M059J (cell line): ENCODE measurements at regions not wholly inside any gene's neighbourhood (a gene's known extent, or its start where the extent isn't known, plus 50 kb on each side); places are given as distances from the start of the nearest gene placed in this dataset.
A peak's percentile ranks its signal among the peaks of the same experiment; 100 is the strongest.

Source experiments
- DNase-seq: peaks from one replicate; pipeline ENCODE4 v3.0.0-alpha.2; 2012; ENCODE audit warnings: low read depth

GRCh38 chr1:234721476-234722269 is 111.7 kb upstream of the IRF2BP2 start:
- peak; percentile 87 for DNase-seq

- no peak for DNase-seq
These were observed 110.9 kb upstream of the IRF2BP2 start for GRCh38 chr1:234720709-234721441.

DNA sequence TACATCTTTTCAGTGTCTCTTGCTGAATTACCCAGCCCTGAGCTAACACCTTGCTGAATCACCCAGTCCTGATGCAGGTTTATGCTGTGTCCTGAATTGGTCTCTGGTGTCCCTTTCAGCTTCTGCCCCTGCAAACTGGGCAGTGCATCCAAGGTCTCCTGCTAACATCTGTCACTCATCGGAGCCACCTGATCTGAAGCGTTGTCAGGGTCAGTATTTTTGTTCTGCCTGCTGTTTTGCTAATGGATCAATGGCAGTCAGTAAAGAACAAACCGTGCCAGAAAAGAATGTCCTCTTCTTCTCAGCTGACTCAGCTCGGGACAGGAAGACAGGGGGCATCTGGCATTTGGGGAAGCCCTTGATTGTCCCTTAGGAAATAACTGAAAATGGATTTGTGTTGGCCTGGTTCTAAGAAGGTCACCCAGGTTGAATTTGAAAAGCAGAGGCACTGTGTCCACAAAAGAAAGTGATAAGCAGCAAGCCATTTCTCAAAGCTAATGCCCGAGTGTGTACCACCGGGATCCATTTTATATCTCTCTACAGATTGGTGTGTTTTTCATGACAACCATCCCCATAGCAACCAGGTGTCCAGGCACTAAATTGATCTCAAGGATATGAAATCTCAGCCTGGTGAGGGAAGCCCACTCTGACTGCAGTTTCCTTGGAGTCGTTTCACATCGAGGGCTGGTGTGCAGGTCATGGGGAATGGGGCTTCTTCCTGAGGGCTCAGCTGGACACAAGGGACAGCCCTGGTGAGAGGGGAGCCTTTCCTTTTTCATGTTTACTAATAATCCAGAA is 109.7 kb upstream of the IRF2BP2 start:
- DNase-seq = no peak

DNA sequence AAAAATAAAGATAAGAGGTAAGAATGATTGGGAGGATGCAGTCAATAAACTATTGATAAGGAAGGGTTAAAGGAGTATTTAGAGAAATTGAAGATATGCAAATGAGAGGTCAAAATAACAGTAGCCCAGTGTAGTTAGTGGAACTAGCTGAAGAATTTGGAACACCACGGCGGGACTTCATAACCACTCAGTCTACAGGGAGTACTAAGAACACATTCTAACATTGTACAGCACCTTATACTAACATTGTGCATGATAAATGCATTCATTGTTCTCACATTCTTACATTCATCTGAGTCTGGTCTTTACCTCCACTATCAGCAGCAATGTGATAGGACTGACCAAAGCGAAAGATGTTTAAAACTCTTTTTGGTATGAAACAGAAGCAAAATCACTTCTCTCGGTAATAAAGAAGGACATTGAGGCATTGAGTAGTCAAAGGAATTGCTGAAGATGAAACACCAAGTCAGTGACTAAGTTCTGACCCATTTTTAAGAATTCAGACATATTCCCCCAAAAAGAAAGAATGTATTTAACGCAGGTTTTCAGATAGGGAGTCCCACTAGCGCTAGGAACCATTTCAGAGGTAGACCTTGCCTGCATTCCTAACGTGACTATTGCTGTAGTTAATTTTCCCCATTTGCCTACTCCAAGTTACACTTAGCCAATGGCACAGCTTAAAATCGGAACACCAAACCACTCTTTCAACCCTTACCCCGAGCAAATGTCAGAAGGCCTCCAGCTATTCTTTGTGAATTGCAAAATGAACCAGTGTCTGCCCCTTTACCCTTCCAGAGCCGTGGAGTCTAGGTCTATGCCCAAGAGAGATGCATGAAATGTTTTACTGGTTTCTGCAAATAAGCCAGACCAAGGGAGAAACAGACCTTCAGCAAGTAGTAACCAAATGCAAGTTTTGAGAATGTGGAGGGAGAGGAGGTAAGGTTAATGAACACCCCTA is 108.8 kb upstream of the IRF2BP2 start:
- DNase-seq = no peak

DNA sequence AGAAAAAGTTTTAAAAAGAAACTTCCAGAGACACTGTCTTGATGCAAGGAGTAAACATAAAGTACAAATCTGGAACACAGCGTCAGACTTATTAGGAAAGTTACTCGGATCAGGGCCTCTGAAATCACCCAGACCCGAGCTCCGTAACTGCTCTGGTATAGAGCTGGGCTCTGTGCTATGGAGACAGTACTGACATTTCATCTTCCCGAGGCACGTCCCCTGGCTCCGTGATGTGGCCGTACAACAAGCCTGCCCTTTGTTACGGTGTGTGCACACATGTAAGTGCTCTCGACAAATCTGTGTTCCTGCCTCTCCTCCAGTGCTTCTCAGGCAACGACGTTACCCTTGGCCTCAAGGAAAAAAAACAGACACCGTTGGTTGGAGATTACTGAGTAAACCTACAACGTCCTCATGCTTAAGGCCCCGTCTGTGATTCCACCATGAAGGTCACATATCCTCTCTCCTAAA is 107.0 kb upstream of the IRF2BP2 start:
- DNase-seq = no peak

GRCh38 chr1:234715252-234716014 is 105.5 kb upstream of the IRF2BP2 start:
- no peak for DNase-seq

DNA sequence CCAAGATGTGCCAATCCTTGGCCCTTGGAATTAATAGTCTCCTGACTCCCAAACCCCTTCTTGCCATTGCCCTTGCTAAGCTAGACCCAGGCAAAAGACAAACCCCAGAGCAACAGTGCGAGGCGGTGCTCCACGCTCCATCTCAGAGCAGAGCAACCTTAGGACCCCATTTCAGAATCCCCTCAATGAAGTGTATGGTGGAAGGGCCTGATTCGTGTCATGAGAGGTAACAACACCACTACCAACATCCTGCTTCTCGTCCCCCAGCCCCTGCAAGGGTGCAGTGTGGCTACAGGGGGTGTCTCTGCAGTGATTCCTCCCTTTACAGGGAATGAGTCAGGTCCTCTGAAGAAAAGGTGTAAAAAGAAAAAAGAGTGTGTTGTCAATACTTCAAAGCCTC is 103.9 kb upstream of the IRF2BP2 start:
- DNase-seq = no peak

- DNase-seq = no peak
These were observed 103.5 kb upstream of the IRF2BP2 start for GRCh38 chr1:234713440-234713839.

GRCh38 chr1:234712891-234713305 is 102.9 kb upstream of the IRF2BP2 start:
- DNase-seq = no peak

DNA sequence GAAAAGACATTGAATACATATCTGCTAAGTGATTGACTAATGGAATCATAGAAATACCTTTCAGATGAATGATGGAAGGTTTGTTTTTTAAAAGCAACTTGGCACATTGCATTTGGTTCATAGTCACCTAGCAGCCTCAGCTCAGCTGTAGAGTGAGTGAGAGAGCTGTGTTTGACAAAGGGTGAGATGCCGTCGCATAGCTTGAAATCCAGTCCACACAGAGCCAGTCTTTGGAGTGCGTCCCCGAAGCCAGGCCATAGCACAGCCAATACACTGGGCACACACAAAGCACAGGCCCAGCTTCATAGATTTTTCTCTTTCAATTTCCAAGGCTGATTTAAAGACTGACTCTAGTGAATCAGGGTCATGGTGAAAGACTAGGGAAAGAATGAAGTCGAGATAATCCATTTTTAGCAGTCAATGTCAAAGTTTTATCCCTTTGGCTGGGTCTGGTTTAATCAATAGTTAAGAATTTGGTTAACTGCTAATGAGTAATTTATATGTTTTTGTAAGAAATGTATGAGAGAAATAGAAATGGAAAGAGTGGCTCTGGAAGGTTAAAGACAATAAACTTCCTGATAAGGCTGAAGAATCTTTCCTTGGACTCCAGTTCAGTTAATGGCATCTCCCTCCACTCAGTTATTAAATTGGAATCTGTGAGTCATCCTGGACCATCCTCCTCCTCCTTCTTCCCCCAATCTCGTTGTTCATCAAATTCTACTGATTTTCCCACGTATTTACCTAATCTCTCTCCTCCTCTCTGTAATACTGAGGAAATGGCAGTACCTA is 101.2 kb upstream of the IRF2BP2 start:
- DNase-seq = no peak

DNA sequence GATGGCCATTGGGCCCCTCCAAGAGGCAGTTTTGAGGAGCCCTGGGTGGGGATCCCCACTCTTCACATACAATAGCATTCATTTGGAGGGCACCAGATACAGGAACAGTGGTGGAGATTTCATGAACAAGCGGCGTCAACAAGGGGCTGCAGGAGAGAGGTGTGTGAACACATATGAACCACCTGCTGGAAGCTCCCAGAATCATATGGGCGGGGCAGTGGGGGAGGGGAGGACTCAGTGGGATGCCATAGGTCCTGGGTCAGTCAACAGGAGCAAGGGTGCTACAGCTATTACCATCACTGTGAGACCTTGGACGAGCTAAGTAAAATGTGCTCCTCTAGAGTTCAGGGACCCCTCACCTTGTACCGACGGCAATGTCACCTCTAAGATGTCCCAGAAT is 100.4 kb upstream of the IRF2BP2 start:
- no peak for DNase-seq

- DNase-seq = no peak
These were observed 99.7 kb upstream of the IRF2BP2 start for GRCh38 chr1:234709473-234710228.

GRCh38 chr1:234708700-234709395 is 98.9 kb upstream of the IRF2BP2 start:
- DNase-seq = no peak

DNA sequence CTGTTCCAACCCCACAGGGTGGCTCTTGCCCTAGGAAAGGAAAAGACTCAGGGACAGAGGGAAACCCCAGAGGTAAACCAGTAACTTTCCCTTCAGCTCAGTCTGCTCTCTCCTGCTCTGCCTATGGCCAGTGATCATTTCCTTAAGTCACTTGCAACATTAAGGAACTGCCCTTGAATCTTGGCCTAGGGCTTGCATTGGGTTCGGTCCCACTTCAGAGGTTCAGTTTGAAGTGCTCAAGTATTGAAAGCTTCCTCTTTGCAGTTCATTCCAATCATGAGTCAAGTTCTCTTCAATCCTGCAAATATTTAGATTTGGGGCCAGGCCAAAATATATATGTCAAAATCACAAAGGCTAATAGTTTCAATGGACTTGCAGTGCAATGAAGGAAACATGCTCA is 97.7 kb upstream of the IRF2BP2 start:
- no peak for DNase-seq

DNA sequence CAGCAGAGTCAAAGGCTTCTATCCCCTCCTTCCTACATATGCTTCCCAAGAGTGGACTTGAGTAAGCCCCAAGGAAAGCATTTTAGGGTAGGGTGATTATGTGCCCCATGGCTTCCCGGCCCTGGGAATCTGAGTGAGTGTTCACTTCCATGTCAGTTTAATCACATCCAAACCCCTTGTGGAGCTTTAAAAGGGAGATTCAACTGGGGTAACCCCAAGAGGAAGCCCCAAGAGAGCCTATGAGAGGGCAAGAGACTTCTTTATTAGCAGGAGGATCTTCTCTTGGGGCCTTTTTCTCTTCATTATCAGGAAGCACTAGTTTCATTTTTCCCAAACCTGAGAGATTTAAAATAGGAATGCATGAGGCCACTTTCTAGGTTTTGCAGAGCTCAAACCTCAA is 97.0 kb upstream of the IRF2BP2 start:
- DNase-seq = no peak

GRCh38 chr1:234706199-234706598 is 96.2 kb upstream of the IRF2BP2 start:
- no peak for DNase-seq

DNA sequence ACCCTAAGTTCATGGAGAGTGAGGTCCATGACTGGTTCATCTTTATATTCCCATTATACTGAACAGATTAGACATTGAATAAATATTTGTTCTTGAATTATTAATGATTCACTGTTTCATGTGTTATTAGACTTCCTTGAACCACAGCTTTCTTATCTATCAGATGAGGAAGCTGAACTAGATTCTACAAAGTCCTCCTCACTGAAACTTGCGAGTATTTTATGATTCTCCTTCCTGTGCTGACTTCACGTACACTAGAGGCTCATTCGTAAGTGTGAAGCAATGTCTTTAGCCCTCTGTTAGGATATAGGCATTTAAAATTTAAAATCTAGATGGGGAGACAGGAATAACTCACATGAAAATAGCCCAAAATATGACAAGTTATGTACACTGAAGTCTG is 95.6 kb upstream of the IRF2BP2 start:
- DNase-seq = no peak
